K562 (cell line): ENCODE measurements at regions not wholly inside any gene's neighbourhood (a gene's known extent, or its start where the extent isn't known, plus 50 kb on each side); places are given as distances from the start of the nearest gene placed in this dataset.

ENCODE experiments used
- MYC ChIP-seq, 2 experiments: fragments of 250-450 bp in 1 of 2; sonication (Bioruptor Pico) in 1 of 2; IDR thresholded peaks; 2 replicates each; pipeline versions ENCODE4 v1.5.1 to v1.6.1; 2012 to 2021; ENCODE audit warnings: low read depth in 2 of 2, borderline replicate concordance in 1 of 2, improper control_type of control experiment in 1 of 2, low read length in 1 of 2, mild to moderate bottlenecking in 1 of 2, moderate library complexity in 1 of 2
- TF ChIP-seq, protein P1 (sequence below): fragments of 250-450 bp; sonication (Bioruptor Pico); IDR thresholded peaks from 2 replicates; pipeline ENCODE4 v1.8.0; 2021; ENCODE audit warnings: moderate library complexity, mild to moderate bottlenecking, inconsistent platforms
- TF ChIP-seq, protein P2 (sequence below): sonication (generic); formaldehyde crosslinking; IDR thresholded peaks from 2 replicates; pipeline ENCODE4 v1.9.0; 2022; ENCODE audit warnings: mild to moderate bottlenecking, missing genetic modification reagents
- TF ChIP-seq, protein P3 (sequence below), 3 experiments: IDR thresholded peaks in 2 of 3; conservative IDR thresholded peaks in 1 of 3; 2 replicates each; pipeline ENCODE4 v1.5.1; 2011 to 2012; ENCODE audit warnings: low read length in 3 of 3, mild to moderate bottlenecking in 3 of 3, control low read depth in 2 of 3, improper control_type of control experiment in 1 of 3, inconsistent platforms in 1 of 3, low read depth in 1 of 3, mixed read lengths in 1 of 3, moderate library complexity in 1 of 3; ENCODE audit not compliant: insufficient read depth in 2 of 3
- TF ChIP-seq, protein P4 (sequence below): sonication (generic); formaldehyde crosslinking; IDR thresholded peaks from 2 replicates; pipeline ENCODE4 v1.8.0; 2022; ENCODE audit warnings: missing genetic modification reagents, mild to moderate bottlenecking, borderline replicate concordance

DNA sequence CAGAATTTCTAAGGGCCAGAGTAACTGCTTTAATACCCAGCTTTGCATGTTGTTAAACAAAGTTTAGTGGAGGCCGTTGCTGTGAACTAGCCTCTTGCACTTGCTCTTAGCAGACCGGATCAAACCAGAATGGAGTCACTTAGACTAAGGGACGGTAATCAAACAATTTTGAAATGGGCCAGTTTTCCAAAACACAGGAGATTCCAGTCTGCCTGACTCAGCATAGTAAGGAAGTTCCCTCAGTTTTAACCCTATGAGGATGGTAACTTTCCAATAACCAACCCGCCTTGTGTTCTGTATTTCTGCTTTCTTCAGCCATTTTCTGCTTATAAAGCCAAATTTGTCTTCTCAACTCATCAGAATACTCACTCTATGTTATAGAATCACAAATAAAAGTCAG is 77.2 kb upstream of the WDR72 start:
- TF ChIP-seq, protein P1, sequence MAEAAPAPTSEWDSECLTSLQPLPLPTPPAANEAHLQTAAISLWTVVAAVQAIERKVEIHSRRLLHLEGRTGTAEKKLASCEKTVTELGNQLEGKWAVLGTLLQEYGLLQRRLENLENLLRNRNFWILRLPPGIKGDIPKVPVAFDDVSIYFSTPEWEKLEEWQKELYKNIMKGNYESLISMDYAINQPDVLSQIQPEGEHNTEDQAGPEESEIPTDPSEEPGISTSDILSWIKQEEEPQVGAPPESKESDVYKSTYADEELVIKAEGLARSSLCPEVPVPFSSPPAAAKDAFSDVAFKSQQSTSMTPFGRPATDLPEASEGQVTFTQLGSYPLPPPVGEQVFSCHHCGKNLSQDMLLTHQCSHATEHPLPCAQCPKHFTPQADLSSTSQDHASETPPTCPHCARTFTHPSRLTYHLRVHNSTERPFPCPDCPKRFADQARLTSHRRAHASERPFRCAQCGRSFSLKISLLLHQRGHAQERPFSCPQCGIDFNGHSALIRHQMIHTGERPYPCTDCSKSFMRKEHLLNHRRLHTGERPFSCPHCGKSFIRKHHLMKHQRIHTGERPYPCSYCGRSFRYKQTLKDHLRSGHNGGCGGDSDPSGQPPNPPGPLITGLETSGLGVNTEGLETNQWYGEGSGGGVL (CRISPR knock-in tag): no peak
- TF ChIP-seq, protein P2, sequence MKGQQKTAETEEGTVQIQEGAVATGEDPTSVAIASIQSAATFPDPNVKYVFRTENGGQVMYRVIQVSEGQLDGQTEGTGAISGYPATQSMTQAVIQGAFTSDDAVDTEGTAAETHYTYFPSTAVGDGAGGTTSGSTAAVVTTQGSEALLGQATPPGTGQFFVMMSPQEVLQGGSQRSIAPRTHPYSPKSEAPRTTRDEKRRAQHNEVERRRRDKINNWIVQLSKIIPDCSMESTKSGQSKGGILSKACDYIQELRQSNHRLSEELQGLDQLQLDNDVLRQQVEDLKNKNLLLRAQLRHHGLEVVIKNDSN (CRISPR knock-in tag): no peak
- TF ChIP-seq, protein P3, sequence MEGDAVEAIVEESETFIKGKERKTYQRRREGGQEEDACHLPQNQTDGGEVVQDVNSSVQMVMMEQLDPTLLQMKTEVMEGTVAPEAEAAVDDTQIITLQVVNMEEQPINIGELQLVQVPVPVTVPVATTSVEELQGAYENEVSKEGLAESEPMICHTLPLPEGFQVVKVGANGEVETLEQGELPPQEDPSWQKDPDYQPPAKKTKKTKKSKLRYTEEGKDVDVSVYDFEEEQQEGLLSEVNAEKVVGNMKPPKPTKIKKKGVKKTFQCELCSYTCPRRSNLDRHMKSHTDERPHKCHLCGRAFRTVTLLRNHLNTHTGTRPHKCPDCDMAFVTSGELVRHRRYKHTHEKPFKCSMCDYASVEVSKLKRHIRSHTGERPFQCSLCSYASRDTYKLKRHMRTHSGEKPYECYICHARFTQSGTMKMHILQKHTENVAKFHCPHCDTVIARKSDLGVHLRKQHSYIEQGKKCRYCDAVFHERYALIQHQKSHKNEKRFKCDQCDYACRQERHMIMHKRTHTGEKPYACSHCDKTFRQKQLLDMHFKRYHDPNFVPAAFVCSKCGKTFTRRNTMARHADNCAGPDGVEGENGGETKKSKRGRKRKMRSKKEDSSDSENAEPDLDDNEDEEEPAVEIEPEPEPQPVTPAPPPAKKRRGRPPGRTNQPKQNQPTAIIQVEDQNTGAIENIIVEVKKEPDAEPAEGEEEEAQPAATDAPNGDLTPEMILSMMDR (IDR thresholded peaks at IDR 0.05 in 2 of 3, conservative IDR thresholded peaks at IDR 0.05 in 1 of 3; ENCODE audit: insufficient read depth in 2 of 3, low read depth in 1 of 3, low read length in 3 of 3): no peak
- TF ChIP-seq MYC (IDR thresholded peaks at IDR 0.05; ENCODE audit: low read depth, low read length) (no peak), MYC (CRISPR knock-in tag; IDR thresholded peaks at IDR 0.05; ENCODE audit: borderline replicate concordance, low read depth) (no peak)
- TF ChIP-seq, protein P4, sequence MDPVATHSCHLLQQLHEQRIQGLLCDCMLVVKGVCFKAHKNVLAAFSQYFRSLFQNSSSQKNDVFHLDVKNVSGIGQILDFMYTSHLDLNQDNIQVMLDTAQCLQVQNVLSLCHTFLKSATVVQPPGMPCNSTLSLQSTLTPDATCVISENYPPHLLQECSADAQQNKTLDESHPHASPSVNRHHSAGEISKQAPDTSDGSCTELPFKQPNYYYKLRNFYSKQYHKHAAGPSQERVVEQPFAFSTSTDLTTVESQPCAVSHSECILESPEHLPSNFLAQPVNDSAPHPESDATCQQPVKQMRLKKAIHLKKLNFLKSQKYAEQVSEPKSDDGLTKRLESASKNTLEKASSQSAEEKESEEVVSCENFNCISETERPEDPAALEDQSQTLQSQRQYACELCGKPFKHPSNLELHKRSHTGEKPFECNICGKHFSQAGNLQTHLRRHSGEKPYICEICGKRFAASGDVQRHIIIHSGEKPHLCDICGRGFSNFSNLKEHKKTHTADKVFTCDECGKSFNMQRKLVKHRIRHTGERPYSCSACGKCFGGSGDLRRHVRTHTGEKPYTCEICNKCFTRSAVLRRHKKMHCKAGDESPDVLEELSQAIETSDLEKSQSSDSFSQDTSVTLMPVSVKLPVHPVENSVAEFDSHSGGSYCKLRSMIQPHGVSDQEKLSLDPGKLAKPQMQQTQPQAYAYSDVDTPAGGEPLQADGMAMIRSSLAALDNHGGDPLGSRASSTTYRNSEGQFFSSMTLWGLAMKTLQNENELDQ (CRISPR knock-in tag): no peak
